ENCODE measurements at regions not wholly inside any gene's neighbourhood (a gene's known extent, or its start where the extent isn't known, plus 50 kb on each side); places are given as distances from the start of the nearest gene placed in this dataset.

DNA sequence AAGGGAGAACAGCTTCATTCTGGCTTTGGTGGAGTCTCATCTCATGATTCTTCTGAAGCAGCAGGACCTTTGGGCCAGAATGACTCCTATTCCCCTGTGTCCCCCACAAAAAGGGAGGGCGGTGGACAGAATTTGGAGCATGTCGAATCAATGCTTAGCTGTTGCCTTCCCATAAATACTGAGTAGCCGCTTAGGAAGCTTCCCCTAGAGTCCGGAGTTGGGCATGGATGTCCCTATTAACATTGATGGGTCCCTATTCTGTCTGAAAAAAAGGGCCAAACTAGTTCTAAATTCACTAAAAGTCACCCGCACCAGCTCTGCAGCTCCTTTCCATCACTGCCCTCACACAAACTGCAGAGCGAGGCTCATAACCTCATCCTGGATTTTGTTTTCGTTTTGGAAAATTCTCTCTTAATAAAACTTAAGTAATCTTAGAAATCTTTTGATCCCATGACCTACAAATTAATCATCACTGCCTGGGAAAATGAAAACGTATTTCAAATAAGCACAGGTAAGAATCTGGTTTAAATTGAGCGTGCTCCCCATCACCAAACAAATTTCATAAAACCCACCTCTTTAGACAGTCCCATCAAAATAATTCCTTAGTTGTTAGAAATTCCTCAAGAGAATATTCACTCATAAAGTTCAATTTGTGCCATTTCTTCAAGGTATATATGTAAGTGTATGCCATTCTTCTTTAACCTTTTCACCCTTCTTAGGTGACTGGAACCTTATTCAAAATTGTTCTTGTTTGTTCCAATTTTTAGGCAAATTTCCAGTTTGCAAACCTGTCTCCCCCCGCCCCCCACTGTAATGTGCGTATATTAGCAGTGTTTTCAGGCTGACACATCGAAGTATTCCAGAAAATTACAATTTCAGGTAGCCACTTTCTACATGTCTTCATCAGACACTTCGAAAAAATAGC, 53.3 kb upstream of the NKAP start:
- no peak overlapping the region for H3K4me3 ChIP-seq
- no peaks in the 10 kb centered on the region for H3K9me3 ChIP-seq
- DNase-seq, result no peak
- 16 to 21% methylated on average over 13 of the region's 13 CpGs for WGBS, 2 donors
- H3K27ac ChIP-seq, result no peak overlapping the region
- TF ChIP-seq EP300 (IDR thresholded peaks at IDR 0.05) (no peak), POLR2A (IDR thresholded peaks at IDR 0.05) (no peak), POLR2AphosphoS5 (IDR thresholded peaks at IDR 0.05) (no peak)
- TF ChIP-seq, protein P1, sequence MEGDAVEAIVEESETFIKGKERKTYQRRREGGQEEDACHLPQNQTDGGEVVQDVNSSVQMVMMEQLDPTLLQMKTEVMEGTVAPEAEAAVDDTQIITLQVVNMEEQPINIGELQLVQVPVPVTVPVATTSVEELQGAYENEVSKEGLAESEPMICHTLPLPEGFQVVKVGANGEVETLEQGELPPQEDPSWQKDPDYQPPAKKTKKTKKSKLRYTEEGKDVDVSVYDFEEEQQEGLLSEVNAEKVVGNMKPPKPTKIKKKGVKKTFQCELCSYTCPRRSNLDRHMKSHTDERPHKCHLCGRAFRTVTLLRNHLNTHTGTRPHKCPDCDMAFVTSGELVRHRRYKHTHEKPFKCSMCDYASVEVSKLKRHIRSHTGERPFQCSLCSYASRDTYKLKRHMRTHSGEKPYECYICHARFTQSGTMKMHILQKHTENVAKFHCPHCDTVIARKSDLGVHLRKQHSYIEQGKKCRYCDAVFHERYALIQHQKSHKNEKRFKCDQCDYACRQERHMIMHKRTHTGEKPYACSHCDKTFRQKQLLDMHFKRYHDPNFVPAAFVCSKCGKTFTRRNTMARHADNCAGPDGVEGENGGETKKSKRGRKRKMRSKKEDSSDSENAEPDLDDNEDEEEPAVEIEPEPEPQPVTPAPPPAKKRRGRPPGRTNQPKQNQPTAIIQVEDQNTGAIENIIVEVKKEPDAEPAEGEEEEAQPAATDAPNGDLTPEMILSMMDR (IDR thresholded peaks at IDR 0.05), result no peak
- H3K36me3 ChIP-seq, result no peaks in the 10 kb centered on the region
- intact Hi-C loops (cut with DNase I), result no loop called here
- H3K27me3 ChIP-seq, result peaks cover 23 to 100% (median 75%) of the 10 kb centered on the region in 3 donors
- H3K4me1 ChIP-seq, result peaks cover 0 to 13% (median 8%) of the 10 kb centered on the region in 4 donors

DNA sequence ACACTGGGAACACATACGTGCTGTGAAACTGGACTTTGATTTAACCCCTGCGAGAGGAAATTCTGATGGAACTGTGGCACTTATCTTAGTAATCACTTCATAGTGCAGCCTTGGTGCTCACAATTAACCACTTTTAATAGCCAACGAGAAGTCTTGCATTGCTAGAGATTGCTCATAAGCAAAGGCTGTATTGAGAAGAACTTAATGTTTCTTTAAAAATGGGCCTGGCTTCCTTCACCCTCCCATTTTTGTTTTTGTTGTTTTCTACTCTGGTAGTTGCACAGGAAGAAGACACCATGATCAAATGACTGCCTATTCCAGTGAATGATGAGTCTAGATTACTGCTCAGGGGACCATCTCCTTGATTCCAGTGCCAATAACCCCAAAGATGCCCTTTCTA, 52.5 kb upstream of the NKAP start:
- Histone ChIP-seq H3K27ac (no peak overlapping the region), H3K9me3 (no peaks in the 10 kb centered on the region), H3K27me3 (peaks cover 29 to 100% (median 81%) of the 10 kb centered on the region in 3 donors), H3K4me1 (peaks cover 0 to 18% (median 13%) of the 10 kb centered on the region in 4 donors), H3K4me3 (no peak overlapping the region), H3K36me3 (no peaks in the 10 kb centered on the region)
- intact Hi-C loops (cut with DNase I), result no loop called here
- no peak for DNase-seq
- 14 to 18% methylated on average over 3 of the region's 3 CpGs for WGBS, 2 donors
- TF ChIP-seq, protein P1 (IDR thresholded peaks at IDR 0.05), result no peak
- no peak for TF ChIP-seq POLR2A (IDR thresholded peaks at IDR 0.05)

Measured in sigmoid colon (tissue), 6 donors.